ENCODE measurements at regions not wholly inside any gene's neighbourhood (a gene's known extent, or its start where the extent isn't known, plus 50 kb on each side); places are given as distances from the start of the nearest gene placed in this dataset.

GRCh38 chr7:81273601-81274397 lies 354.9 kb upstream of the SEMA3C start:
- no peak for TF ChIP-seq USF2 (IDR thresholded peaks at IDR 0.05; ENCODE audit: low read length)
- no peak for TF ChIP-seq CHD1 (IDR thresholded peaks at IDR 0.05; ENCODE audit: low read depth, low read length)
- TF ChIP-seq CTCF (IDR thresholded peaks at IDR 0.05; ENCODE audit: control extremely low read depth in 1 of 3, insufficient read depth in 1 of 3, low read depth in 1 of 3, low read length in 3 of 3) = no peak
- no peak for TF ChIP-seq KDM1A (IDR thresholded peaks at IDR 0.05; ENCODE audit: borderline replicate concordance, low read length)
- TF ChIP-seq BRCA1 (IDR thresholded peaks at IDR 0.05; ENCODE audit: low read depth, low read length) = no peak
- no peak for TF ChIP-seq MAX (IDR thresholded peaks at IDR 0.05)
- no peak for TF ChIP-seq TAF1 (IDR thresholded peaks at IDR 0.05; ENCODE audit: low read depth, low read length)
- TF ChIP-seq EZH2 (IDR thresholded peaks at IDR 0.05; ENCODE audit: low read depth, low read length, severe bottlenecking) = no peak
- TF ChIP-seq EP300 (IDR thresholded peaks at IDR 0.05; ENCODE audit: borderline replicate concordance in 1 of 2, low read depth in 2 of 2, low read length in 2 of 2) = no peak
- no peak for TF ChIP-seq POLR2A (IDR thresholded peaks at IDR 0.05; ENCODE audit: control extremely low read depth in 1 of 2, low read depth in 2 of 2, low read length in 2 of 2)
- TF ChIP-seq SRF (IDR thresholded peaks at IDR 0.05; ENCODE audit: low read depth, low read length) = no peak
- no peak for TF ChIP-seq SP1 (IDR thresholded peaks at IDR 0.05; ENCODE audit: low read depth, low read length)
- TF ChIP-seq ZNF274 (IDR thresholded peaks at IDR 0.05; ENCODE audit: borderline replicate concordance, extremely low read depth, low read length) = no peak
- no peak for TF ChIP-seq RAD21 (IDR thresholded peaks at IDR 0.05 in 1 of 2, conservative IDR thresholded peaks at IDR 0.05 in 1 of 2; ENCODE audit: low read depth in 2 of 2, low read length in 2 of 2)
